ENCODE measurements at regions not wholly inside any gene's neighbourhood (a gene's known extent, or its start where the extent isn't known, plus 50 kb on each side); places are given as distances from the start of the nearest gene placed in this dataset.

DNA sequence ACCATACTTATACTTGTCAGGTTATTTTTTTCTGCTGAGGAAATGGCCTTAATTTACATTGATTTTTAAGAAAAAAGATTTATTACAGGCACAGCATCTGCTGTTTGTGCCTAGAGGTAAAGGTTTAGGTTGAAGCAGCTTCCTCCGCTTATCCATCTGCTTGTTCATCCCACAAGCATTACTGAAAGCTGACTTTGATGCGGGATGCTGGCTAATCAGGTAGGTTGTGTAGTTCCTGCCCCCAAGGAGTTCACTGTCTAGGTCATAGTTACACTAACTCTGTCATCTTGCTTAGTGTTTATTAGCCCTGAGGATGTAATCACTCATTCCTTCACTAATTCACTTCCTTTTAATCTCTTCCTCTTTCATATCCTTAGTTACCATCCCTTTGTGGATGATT is 377.7 kb upstream of the KAZN start:
- peak; percentile 56 for DNase-seq

DNA sequence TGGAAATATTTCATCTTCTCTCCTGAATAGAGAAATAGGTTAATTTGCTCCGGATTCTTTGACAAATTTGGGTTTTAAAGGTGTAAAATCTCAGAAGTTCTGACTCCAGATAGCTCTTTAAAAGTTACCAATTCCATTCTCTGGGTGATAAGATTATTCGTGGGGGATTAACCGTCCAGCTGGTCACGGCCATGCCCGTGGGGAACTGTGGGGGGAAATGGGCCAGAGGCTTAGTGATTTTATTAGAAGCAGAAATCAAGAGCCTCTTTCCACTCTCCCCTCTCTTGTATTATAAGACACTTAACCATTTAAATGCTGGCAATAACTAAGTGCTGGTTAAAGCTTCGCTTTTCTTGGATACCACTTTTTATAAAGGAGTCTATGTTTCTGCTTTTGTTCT is 376.4 kb upstream of the KAZN start:
- peak; percentile 86 for DNase-seq

DNA sequence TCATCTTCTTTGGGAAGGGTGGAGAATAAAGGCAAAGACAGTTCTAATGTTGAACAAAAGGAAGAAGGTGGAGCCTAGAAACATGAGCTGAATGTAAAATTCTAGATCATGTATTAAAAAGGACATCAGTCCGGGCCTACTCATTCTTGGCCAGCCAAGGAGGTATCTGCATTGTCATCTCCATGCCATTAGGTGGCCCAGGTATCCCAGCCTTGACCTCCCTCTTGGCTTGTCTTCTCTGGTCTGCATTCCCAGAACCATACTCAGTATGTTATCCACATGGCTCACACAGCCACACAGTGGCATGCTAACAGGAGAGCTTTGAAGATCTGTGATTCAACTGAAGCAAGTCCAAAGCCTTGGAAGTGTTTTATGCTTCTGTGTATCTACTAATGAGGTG is 369.8 kb upstream of the KAZN start:
- no peak for DNase-seq

DNA sequence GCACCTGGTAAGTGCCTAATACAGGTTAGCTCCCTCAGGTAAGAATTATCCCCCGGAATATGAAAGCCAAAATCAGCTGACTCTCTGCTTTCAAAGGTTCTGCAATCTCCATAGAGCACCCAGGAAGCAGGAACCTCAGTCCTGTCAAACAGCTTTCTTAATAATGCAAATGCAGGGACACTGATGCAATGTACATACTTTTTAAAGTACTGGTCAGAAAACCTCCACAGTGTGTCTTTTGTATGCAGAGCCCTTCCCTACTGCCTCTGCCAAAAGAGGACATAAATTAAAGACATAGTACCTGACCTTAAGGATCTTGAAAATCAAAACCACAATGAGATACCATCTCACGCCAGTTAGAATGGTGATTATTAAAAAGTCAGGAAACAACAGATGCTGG is 365.0 kb upstream of the KAZN start:
- no peak for DNase-seq

DNA sequence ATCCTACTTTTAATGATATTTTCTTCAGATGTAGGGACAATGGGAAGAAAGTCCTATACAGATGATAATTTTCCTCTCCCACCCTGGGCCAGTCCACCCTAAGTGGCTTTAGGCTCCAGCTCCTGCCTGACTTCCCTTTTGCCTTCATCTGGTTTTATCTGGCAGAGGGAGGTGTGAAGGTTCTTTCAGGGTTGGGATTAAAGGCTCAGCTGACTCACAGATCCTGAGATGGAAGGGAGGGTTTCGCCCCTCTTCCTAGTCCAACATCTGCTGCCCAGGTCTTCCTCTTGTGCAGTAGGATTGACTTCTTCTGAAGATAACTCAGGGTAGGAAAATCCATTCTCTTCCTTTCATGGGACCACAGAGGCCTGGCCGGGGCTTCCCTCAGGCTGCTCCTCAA is 362.4 kb upstream of the KAZN start:
- DNase-seq: peak; percentile 93

DNA sequence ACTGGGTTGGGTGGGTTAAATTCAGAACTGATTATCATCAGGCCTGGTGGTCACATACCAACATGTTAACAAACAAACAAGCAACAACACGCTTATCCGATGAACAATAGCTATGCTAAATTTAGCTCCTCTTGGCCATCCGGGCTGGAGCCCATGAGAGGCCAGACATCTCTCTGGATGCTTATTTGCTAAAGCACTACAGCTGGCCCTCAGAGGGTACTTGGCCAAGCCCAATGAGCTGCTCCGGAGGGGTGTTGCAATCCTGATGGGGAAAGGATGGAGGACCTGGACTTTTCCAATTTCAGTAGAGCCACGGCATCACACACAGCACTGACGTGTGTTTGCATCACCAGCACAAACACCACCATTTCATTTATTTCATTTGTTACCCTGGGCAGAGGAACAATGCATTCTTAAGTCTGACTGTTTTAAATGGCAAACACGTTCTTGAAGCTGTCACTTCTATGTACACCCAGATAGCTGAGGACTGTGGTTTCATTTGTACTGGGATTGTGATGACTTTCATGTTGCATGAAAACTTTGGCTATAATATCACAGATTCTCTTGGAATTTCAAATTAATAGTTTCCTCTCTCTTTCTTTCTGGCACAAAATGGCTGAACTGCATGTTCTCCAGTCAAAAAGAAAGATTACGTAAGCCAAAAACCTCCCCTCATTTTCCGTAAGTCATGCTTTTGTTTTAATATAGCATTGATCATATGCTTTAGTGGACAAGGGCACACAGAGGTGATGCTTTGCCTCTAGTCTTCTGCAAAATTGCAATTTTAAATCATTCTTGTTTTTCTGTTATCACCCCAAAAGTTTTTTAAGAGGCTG is 359.8 kb upstream of the KAZN start:
- DNase-seq: no peak

DNA sequence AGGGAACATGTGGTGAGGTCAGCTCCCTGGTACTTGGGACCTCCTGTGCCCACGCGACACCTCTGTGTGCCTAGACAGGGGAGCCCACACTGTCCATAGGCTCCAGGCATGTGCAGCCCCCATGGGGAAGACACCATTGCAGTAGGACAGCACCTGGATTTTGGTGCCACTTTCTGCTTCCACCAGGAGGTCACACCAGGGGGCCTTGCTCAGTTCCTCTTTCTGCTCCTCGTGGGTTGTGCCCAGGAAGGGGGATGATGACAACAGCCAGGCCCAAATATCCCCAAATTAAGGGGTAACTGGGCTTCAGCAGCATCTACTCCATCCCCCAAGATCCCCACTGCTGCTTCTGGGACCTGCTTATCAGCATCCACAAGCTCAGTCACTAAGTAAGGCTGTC is 358.2 kb upstream of the KAZN start:
- no peak for DNase-seq

DNA sequence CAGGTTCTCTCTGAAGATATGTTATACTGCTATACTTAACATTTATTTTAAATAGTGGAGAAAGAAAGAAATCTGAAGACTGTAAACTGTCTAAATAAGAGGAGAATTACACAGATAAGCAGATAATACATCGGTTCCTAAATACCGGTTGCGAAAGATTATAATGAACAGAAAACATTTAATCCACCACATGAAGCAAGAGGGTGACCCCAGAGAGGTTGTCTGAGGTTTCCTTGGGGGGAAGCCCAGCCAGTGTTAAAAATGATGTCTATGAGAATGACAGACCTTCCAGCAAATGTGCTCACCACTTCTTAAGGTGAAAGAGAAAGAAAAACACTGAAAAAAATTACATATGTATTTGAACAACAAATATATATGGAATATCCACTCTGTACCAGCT is 356.4 kb upstream of the KAZN start:
- DNase-seq: no peak

DNA sequence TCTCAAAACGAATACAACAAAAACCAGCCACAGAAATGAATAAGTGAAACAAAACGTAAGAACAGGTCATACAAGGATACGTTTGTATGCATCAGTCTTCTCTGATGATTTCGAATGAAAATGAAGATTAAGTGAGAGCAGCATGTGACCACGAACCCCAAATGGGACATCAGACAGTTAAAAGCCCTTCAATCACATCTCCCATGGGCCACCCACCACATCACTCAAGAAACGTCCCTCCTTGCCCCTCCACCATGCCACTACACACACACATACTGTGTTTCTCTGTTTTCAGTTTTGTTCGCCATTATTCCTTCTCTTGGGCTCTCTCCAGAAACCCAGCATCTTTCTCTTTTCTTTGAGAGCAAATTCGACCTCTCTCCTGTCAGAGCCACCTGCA is 355.6 kb upstream of the KAZN start:
- DNase-seq: no peak

DNA sequence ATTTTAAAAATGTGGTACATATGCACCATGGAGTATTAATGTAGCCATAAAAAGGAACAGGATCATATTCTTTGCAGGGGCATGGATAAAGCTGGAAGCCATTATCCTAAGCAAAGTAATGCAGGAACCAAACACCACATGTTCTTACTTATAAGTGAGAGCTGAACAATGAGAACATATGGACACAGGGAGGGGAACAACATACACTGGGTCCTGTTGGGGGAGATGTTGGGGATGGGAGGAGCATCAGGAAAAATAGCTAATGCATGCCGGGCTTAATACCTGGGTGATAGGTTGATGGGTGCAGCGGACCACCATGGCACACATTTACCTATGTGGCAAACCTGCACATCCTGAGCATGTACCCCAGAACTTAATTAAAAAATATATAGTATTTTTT is 352.5 kb upstream of the KAZN start:
- peak; percentile 81 for DNase-seq

DNA sequence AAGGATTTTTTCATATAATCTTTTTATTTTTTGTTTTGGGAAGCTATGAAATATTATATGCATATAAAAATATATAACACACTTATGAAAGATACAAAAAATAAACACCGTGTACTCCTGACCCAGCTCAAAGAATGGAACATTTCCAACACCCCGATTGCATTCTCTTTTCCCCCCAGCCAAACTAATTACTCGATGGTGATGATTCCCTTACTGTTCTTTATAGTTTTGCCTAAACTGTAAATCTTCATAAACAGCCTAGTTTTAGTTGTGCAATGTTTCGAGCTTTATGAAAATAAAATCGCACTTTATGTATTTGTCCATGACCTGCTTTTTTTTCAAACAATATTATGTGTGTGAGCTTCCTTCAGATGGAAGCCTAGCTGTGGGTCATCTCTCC is 352.0 kb upstream of the KAZN start:
- no peak for DNase-seq

DNA sequence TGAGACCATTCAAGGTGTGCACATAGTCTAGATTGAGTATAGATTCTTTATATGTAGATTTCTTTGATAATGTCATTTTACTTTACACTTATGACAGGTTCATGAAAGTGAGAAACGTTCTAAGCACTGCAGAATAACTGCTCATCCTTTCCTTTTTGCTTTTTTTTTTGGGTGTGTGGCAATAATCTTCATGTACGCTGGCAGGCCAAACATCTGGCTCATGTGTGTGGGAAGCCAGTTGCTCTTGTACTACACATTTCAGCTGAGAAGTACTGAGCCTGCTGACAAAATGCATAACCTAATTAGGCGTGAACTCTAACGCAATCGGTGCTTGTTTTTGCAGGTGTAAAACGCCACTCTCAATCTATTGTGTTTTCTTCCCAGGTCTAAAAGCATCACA is 350.8 kb upstream of the KAZN start:
- DNase-seq: no peak

DNA sequence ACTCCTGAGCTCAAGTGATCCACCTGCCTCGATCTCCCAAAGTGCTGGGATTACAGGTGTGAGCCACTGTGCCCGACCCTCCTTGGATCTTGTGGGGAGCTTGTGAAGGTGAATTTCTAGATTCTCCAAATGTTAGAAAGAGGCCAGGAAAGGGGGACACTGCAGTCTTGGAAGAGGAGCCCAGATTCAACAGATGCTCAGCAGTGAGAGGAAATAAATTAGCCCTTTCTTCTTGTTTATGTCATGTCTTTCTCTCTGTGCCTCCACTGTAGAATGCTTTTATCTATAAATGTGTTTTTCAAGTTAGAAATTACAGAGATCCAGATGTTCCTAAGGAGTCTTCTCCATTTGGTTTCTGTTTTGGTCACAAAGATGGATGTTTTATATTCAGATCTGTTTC is 346.6 kb upstream of the KAZN start:
- DNase-seq: no peak

DNA sequence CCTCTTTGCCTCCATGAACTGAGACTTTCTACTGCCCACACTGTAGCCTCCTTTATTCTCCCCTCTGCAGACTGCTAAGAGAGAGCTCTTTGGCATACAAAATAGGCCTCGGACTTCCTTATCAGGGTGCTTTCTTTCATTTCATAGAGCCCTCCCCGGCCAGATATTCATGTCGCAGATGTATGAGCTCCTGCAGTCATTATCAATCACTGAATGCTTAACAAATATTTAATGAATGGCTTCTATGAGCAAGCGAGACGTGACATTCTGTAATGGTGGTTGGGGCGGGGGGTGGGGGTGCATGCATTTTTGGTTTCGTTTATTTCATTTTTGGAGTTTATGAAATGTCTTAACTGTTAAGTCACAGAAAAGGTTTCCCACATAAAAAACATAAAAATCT is 344.8 kb upstream of the KAZN start:
- DNase-seq: no peak

DNA sequence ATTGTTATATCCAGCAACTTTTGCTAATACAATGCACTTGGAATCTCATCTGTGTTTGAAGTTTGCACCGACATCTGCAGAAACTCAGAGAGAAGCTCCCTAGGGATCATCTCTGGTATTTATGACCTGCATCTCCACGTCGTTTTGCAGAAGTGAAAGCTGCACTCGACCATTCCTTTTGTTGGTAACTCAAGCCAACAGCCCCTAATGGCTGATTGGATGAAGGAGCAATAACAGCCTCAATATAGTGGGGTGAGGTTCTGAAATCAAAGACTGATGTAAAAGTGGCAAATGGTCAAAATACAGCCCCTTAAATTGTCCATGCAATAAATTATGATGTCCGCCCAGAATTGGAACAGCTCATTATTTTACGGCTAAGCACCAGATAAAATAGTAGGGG is 344.2 kb upstream of the KAZN start:
- DNase-seq: no peak

DNA sequence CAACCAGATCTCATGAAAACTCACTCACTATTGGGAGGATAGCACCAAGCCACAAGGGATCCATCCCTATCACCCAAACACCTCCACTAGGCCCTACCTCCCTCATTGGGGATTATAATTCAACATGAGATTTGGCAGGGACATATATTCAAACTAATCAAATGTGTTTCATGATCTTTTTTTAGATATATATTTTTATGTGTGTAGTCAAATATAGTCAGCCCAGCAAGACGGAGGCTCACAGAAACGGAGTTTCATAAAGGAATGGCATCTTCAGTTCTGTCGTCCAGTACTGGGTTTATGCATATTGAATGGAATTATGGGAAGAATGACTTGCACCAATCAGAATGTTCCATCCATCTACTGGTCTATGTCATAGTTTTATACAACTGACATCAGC is 343.3 kb upstream of the KAZN start:
- DNase-seq: no peak

DNA sequence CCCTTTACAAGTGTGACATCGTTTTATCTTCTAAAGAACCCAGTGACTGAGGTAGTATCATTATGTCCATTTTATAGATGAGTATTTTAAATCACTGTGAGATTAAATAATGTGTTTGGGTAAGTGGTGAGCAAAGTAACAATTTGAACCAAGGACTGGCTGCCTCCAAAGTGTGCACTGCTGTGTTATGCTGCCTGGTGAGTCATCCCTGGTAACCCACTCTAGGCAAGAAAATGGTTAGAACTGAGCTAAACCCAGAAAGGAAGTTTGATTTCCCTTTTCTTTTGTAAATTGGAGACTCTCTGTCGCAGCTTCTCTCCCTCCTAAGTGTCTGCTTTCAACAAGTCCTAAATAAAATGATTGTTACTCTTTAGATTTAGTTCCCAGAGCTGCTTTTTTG is 342.8 kb upstream of the KAZN start:
- DNase-seq: no peak

DNA sequence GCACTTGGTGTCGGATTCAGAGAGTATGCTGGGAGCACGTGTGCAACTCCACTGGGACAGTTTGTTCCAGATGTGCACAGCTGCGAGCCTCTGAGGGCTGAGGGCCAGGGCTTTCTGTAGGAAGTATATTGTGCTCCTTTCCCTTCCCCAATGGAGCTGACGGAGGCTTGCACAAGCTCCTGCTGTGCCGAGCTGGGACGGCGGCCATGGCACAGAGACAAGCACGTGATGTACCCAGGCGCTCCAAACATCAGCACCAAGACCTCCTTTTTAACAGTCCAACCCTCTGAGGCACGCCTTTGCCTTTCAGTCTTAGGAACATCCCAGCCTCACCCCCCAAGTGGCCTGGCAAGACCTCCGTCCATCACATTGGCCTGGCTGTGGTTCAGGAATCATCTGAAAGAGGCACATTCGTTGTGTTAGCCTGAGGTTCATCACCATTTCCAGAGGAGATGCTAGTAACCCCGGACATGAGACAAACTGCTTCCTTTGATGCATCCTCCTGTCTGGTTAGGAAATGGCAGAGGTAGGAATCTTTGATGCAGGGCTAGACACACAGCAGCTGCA is 339.2 kb upstream of the KAZN start:
- DNase-seq: no peak

DNA sequence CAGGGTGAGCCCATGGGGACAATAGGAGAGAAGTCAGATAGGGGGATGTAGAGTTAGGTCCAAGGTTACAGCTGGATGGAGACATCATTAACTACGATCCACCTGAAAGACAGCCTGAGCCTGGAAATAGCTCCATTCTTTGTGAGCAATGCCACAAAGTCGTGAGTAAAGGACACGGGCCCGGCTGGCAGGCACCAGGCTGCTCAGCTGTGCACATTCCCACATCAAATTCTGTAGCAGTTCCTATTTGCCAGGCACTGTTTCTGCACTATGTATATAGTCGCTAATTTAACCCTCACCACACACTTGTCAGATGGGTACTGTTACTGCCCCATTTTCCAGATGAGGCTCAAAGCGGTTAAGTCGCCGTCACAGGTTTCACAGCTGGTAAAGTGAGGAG is 338.0 kb upstream of the KAZN start:
- DNase-seq: no peak

DNA sequence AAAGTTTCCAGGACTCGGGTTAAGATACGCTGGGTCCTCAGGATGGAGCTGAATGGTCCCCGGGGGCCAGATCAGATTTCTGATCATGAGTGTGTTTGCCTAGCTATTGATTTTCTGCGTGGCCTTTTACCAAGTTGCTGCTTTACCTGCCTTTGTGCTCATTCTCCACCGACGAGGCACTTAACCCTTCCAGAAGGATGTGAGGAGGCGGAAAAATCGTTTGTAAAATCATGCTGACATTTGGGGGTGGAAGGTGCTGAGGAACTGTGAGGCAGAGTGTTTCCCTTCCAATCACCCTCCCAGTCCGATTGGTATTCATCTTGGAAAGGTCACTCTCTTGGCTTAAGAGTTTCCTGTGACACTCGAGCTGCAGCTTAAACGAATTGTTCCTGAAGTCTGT is 337.1 kb upstream of the KAZN start:
- DNase-seq: no peak

DNA sequence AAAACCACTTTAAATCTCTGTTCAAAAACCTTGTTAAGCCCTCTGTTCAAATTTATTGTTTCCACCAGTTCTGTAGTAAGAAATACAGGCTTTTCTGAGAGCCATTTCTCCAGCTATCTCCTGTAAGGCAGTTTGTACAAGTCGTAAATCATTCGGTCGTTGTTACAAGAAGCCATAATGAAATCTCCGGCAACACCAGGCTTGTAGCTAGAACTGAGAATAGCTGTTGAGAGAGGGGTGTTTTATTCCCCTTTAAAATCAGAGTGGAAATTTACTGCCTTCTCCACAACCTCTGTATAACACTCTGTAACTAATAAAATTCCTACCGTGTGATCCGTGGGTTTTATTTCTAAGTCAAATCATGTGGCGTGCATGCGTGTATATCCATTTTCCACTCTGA is 335.8 kb upstream of the KAZN start:
- peak; percentile 65 for DNase-seq

DNA sequence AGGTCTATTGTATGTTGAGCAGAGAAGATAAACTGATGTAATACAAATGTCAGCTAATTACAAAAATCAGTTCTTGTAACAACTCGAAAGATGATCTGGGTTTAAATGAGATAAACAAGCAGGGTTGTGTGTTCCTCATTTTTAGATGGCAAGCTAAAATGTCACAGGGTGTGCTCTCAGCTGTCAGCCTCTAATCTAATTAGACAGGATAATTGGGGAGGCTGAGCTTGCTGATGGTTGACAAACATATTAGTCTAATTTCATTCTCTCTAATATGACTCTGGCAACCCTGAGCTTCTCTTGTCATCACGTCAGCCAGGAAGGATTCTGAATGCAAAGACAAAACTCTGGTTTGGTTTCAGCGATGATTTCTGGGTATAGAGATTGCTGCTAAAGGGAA is 335.3 kb upstream of the KAZN start:
- peak; percentile 91 for DNase-seq

DNA sequence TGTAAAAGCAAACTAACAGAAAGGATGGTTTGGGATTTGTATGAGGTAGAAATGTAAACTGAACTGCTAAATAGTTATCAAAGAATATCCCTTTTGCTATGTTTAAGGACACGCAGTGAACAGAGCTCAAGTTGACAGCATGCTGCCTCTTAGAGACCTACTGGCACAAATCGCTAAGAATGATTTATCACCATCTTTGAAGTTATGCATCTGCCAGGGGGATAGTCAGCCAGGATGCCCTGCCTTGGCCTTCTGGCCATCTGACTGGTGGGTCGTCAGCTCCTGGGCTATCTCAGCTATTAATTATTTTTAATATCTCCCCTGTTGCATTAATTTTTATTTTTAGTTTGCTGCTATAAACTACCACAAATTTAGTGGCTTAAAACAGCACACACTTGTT is 334.8 kb upstream of the KAZN start:
- peak; percentile 88 for DNase-seq

DNA sequence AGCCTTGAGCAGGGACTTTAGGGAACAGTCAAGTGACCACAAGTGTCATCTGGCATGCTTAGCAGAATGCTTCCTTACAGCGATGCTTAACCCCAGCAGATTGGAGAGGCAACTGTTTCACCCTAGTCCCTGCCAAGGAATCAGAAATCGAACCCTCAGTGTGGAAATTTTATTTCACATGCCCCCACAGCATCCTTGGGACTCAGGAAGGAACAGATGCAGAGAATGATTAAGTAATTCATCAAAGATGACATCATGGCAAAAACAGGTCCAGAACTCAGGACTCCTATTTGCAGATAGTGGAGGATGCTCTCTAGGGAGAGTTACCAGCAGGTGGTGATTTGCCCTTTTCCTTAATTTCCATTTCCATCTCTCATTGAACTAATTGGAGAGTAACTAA is 333.0 kb upstream of the KAZN start:
- peak; percentile 23 for DNase-seq

DNA sequence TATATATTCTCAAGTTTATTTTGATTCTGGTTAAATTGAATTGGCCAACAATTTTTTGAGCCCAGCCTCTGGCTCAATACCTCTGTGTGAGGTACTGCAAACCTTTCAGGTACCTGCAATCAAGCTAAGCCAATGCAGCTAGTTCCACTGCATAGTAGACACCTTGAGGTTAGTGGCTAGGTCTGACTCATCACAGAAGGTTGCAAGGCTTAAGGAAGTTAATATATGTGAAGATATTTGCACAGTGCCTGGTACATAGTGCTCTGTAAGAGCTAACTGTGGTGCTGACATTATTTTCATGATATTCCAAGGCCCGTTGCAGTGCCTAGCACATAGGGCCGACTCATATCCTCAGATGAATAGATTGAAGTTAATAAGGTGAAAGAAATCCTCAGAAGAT is 330.5 kb upstream of the KAZN start:
- DNase-seq: no peak
